Neuronal stem cell (in vitro differentiated cells): ENCODE measurements at regions not wholly inside any gene's neighbourhood (a gene's known extent, or its start where the extent isn't known, plus 50 kb on each side); places are given as distances from the start of the nearest gene placed in this dataset.

Experiments used
- DNase-seq: peaks from one replicate; pipeline ENCODE4 v3.0.0-alpha.2; 2013; ENCODE audit warnings: low spot score
- H2AFZ ChIP-seq: one replicate; pipeline ENCODE4 v1.6.1; 2013; ENCODE audit warnings: mild to moderate bottlenecking, low read length, inconsistent platforms
- H2AK5ac ChIP-seq: 2 replicates; pipeline ENCODE4 v1.6.1; 2013; ENCODE audit warnings: low read depth, mild to moderate bottlenecking, inconsistent platforms, low read length, moderate library complexity, mixed read lengths
- H2BK120ac ChIP-seq: 2 replicates; pipeline ENCODE4 v1.6.1; 2013; ENCODE audit warnings: low read depth, mild to moderate bottlenecking, inconsistent platforms, low read length, moderate library complexity, mixed read lengths
- H2BK12ac ChIP-seq: one replicate; pipeline ENCODE4 v1.6.1; 2013; ENCODE audit warnings: low read length, inconsistent platforms
- H2BK15ac ChIP-seq: 2 replicates; pipeline ENCODE4 v1.6.1; 2013; ENCODE audit warnings: mild to moderate bottlenecking, low read length, inconsistent platforms, mixed read lengths
- H2BK5ac ChIP-seq: one replicate; pipeline ENCODE4 v1.6.1; 2013; ENCODE audit warnings: inconsistent platforms, mild to moderate bottlenecking, low read length, moderate library complexity
- H3K14ac ChIP-seq: one replicate; pipeline ENCODE4 v1.6.1; 2013; ENCODE audit warnings: low read length, inconsistent platforms
- H3K18ac ChIP-seq: 2 replicates; pipeline ENCODE4 v1.6.1; 2013; ENCODE audit warnings: low read length, inconsistent platforms
- H3K23ac ChIP-seq: 2 replicates; pipeline ENCODE4 v1.6.1; 2013; ENCODE audit warnings: low read depth, mild to moderate bottlenecking, mixed read lengths, low read length, inconsistent platforms; ENCODE audit not compliant: poor library complexity
- H3K27ac ChIP-seq: replicated peaks from 3 replicates; pipeline ENCODE4 v1.5.1; 2013; ENCODE audit warnings: low read length, inconsistent platforms
- H3K27me3 ChIP-seq, 3 experiments: 2 replicates each; pipeline ENCODE4 v1.6.1; 2013; ENCODE audit warnings: low read length in 3 of 3, mild to moderate bottlenecking in 2 of 3, inconsistent platforms in 1 of 3, low read depth in 1 of 3, mixed read lengths in 1 of 3, moderate library complexity in 1 of 3; ENCODE audit not compliant: control insufficient read depth in 3 of 3, insufficient read depth in 3 of 3
- H3K36me3 ChIP-seq, 2 donors: replicated peaks in 1 of 2; 2 replicates each; pipeline ENCODE4 v1.6.1; 2013; ENCODE audit warnings: low read length in 2 of 2; ENCODE audit not compliant: control insufficient read depth in 2 of 2, insufficient read depth in 2 of 2
- H3K4ac ChIP-seq: 2 replicates; pipeline ENCODE4 v1.6.1; 2013; ENCODE audit warnings: inconsistent platforms, mild to moderate bottlenecking, low read length, moderate library complexity
- H3K4me1 ChIP-seq, 2 donors: 1 replicate in 1 of 2; 2 replicates in 1 of 2; pipeline ENCODE4 v1.6.1; 2013; ENCODE audit warnings: low read length in 2 of 2, low read depth in 1 of 2; ENCODE audit not compliant: control insufficient read depth in 2 of 2, insufficient read depth in 1 of 2
- H3K4me2 ChIP-seq: one replicate; pipeline ENCODE4 v1.6.1; 2013; ENCODE audit warnings: mild to moderate bottlenecking, low read length, inconsistent platforms; ENCODE audit not compliant: insufficient read depth, poor library complexity, severe bottlenecking
- H3K4me3 ChIP-seq, 2 donors: 2 replicates each; pipeline ENCODE4 v1.5.1; 2013; ENCODE audit warnings: low read length in 2 of 2, mild to moderate bottlenecking in 2 of 2, inconsistent platforms in 1 of 2, moderate library complexity in 1 of 2
- H3K79me1 ChIP-seq: one replicate; pipeline ENCODE4 v1.6.1; 2013; ENCODE audit warnings: low read depth, mild to moderate bottlenecking, inconsistent platforms, low read length, moderate library complexity
- H3K9ac ChIP-seq: one replicate; pipeline ENCODE4 v1.6.1; 2013; ENCODE audit warnings: mild to moderate bottlenecking, low read depth, low read length, inconsistent platforms; ENCODE audit not compliant: poor library complexity
- H3K9me3 ChIP-seq, 2 donors: replicated peaks in 1 of 2; 2 replicates each; pipeline versions ENCODE3 to v1.6.1; 2013; ENCODE audit warnings: low read length in 2 of 2, mild to moderate bottlenecking in 2 of 2, inconsistent platforms in 1 of 2, low read depth in 1 of 2, mixed read lengths in 1 of 2, moderate library complexity in 1 of 2; ENCODE audit not compliant: control insufficient read depth in 2 of 2, insufficient read depth in 1 of 2
- H4K8ac ChIP-seq: one replicate; pipeline ENCODE4 v1.6.1; 2013; ENCODE audit warnings: low read depth, mild to moderate bottlenecking, inconsistent platforms, low read length, moderate library complexity
- H4K91ac ChIP-seq: one replicate; pipeline ENCODE4 v1.6.1; 2013; ENCODE audit warnings: low read length, low read depth, mild to moderate bottlenecking, inconsistent platforms; ENCODE audit not compliant: poor library complexity
- WGBS, 2 donors: extraction: QIAGEN DNeasy Blood & Tissue Kit; methylation state at CpG; one replicate each; pipeline ENCODE4 v1.1.7; 2013; ENCODE audit warnings: missing lambda C conversion rate in 2 of 2, mixed read lengths in 1 of 2; ENCODE audit not compliant: insufficient read length in 2 of 2, insufficient replicate concordance in 1 of 2; ENCODE audit errors: extremely low coverage in 2 of 2; 5-methylcytosine and 5-hydroxymethylcytosine counted together

DNA sequence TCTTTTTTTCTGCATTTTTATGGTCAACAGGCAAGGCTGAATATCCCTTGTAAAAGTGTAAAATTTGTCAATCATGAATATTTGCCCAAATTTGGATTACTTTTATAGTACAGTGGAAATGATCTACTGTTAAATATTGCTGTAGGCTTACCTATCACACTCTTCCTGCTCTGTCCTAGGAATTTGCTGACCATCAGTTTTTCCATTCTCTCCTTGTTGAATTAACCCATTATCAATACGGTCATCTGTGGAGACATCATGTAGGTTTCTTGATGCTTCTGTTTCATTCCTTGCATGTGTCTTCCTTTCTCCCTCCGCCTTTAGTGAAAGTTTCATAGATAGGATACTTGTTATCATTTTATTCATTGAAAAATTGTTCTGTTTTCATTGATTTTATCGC is 139.6 kb upstream of the TUBA3C start:
- Histone ChIP-seq H2BK15ac (no peak overlapping the region), H3K27ac (no peak overlapping the region), H3K4me3 (no peak overlapping the region), H2AK5ac (no peak overlapping the region), H2BK5ac (no peak overlapping the region), H3K79me1 (no peaks in the 10 kb centered on the region), H3K27me3 (no peaks in the 10 kb centered on the region), H3K36me3 (no peaks in the 10 kb centered on the region), H4K91ac (no peak overlapping the region), H2AFZ (no peak overlapping the region), H2BK120ac (no peak overlapping the region), H3K18ac (no peak overlapping the region), H2BK12ac (no peak overlapping the region), H4K8ac (no peak overlapping the region), H3K4me1 (no peaks in the 10 kb centered on the region), H3K14ac (no peak overlapping the region), H3K4me2 (no peak overlapping the region), H3K9me3 (peaks cover 0 to 33% of the 10 kb centered on the region in 2 donors), H3K23ac (no peak overlapping the region), H3K4ac (no peak overlapping the region), H3K9ac (no peak overlapping the region)
- DNase-seq, result no peak
- WGBS, 2 donors, result no CpG with 5 or more reads among the region's 3 CpGs

DNA sequence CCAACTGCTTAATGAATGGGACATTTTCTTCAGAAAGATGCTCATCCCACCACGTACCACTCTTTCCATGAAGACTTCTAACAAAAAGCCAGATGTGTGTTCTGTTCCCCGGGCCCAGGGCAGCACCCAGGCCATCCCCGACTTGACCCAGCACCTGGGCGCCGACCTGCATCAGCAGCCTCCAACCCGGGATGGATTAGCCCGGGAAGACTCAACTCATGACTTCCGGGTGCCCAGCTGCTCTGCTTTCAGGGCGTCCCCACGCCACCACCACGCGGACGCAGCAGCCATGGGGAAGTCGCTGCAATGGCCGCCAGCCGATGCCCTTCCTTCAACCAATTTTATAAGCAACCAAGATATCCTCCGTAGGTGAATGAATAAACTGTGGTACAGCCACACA is 123.8 kb upstream of the TUBA3C start:
- Histone ChIP-seq H2BK120ac (no peak overlapping the region), H2AFZ (no peak overlapping the region), H3K4ac (no peak overlapping the region), H3K14ac (no peak overlapping the region), H3K23ac (no peak overlapping the region), H4K8ac (no peak overlapping the region), H3K4me2 (no peak overlapping the region), H3K79me1 (no peaks in the 10 kb centered on the region), H2BK15ac (no peak overlapping the region), H2BK5ac (no peak overlapping the region), H3K27me3 (no peaks in the 10 kb centered on the region), H3K4me3 (no peak overlapping the region), H2AK5ac (no peak overlapping the region), H3K4me1 (no peaks in the 10 kb centered on the region), H3K36me3 (no peaks in the 10 kb centered on the region), H2BK12ac (no peak overlapping the region), H3K27ac (no peak overlapping the region), H3K18ac (no peak overlapping the region), H3K9ac (no peak overlapping the region), H3K9me3 (peaks cover 0 to 17% of the 10 kb centered on the region in 2 donors), H4K91ac (no peak overlapping the region)
- no peak for DNase-seq
- whole genome bisulfite sequencing, 2 donors, result no CpG with 5 or more reads among the region's 17 CpGs

DNA sequence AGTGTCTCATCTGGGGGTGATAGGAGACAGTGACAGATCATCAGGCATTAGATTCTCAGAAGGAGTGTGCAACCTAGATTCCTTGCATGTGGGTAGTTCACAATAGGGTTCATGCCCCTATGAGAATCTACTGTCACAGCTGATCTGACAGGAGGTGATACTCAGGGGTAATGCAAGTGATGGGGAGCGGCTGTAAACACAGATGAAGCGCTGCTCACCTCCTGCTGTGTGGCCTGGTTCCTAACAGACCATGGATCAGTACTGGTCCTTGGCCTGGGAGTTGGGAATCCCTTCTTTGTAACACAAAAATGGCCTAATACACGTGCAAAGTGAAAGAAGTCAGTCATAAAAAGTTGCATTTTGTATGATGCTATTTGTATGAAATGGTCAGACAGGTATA is 107.6 kb upstream of the TUBA3C start:
- Histone ChIP-seq H3K23ac (no peak overlapping the region), H3K27ac (no peak overlapping the region), H2BK120ac (no peak overlapping the region), H3K4me2 (no peak overlapping the region), H3K4me3 (no peak overlapping the region), H3K79me1 (no peaks in the 10 kb centered on the region), H3K9ac (no peak overlapping the region), H3K27me3 (peaks cover 0 to 6% (median 0%) of the 10 kb centered on the region in 3 experiments), H3K4me1 (no peaks in the 10 kb centered on the region), H2AFZ (no peak overlapping the region), H3K36me3 (no peaks in the 10 kb centered on the region), H3K18ac (no peak overlapping the region), H3K9me3 (peaks cover 0 to 32% of the 10 kb centered on the region in 2 donors), H4K91ac (no peak overlapping the region), H3K4ac (no peak overlapping the region), H2BK12ac (no peak overlapping the region), H2AK5ac (no peak overlapping the region), H2BK15ac (no peak overlapping the region), H3K14ac (no peak overlapping the region), H2BK5ac (no peak overlapping the region), H4K8ac (no peak overlapping the region)
- no peak for DNase-seq
- WGBS, 2 donors, result no CpG with 5 or more reads among the region's 3 CpGs

DNA sequence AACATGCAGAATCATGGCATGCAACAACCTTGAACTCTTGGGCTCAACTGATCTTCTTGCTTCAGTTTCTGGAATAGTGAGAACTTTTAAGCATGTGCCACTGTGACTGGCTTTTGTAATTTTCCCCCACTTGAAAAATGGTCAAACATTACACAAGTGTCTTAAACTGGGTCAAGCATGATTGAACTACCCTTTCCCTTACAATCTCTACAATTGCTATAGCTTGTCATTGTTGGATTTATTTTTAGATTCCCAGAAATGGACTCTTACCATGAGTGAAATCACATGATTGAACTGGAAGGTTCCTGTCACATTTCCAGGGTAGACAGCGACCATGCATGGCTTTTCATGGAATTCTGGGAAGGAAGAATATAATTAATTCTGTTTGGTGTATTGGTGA is 102.2 kb upstream of the TUBA3C start:
- H3K79me1 ChIP-seq, result no peaks in the 10 kb centered on the region
- no peak overlapping the region for H3K27ac ChIP-seq
- H2AK5ac ChIP-seq, result no peak overlapping the region
- no peak overlapping the region for H3K9ac ChIP-seq
- H4K8ac ChIP-seq, result no peak overlapping the region
- no peaks in the 10 kb centered on the region for H3K27me3 ChIP-seq
- H3K4ac ChIP-seq, result no peak overlapping the region
- no peak overlapping the region for H3K23ac ChIP-seq
- no peak overlapping the region for H2BK120ac ChIP-seq
- no peak overlapping the region for H2BK5ac ChIP-seq
- peaks cover 0 to 16% of the 10 kb centered on the region in 2 donors for H3K9me3 ChIP-seq
- no CpG with 5 or more reads among the region's 1 CpG for WGBS, 2 donors
- no peak overlapping the region for H3K14ac ChIP-seq
- no peaks in the 10 kb centered on the region for H3K36me3 ChIP-seq
- no peak overlapping the region for H2AFZ ChIP-seq
- no peak overlapping the region for H3K18ac ChIP-seq
- no peak overlapping the region for H3K4me3 ChIP-seq
- H3K4me2 ChIP-seq, result no peak overlapping the region
- H2BK15ac ChIP-seq, result no peak overlapping the region
- H2BK12ac ChIP-seq, result no peak overlapping the region
- H4K91ac ChIP-seq, result no peak overlapping the region
- H3K4me1 ChIP-seq, result no peaks in the 10 kb centered on the region
- DNase-seq, result no peak
